WTC11 (cell line): ENCODE measurements at regions not wholly inside any gene's neighbourhood (a gene's known extent, or its start where the extent isn't known, plus 50 kb on each side); places are given as distances from the start of the nearest gene placed in this dataset.

Source experiments
- ATF2 ChIP-seq: sonication (generic); formaldehyde crosslinking; IDR thresholded peaks from 2 replicates; pipeline ENCODE4 v1.8.1; 2022; ENCODE audit warnings: low read depth, missing genetic modification reagents, borderline replicate concordance
- CTCF ChIP-seq: fragments of 200-600 bp; IDR thresholded peaks from 2 replicates; pipeline ENCODE4 v1.8.0; 2022; ENCODE audit warnings: antibody characterized with exemption
- JUN ChIP-seq: sonication (generic); formaldehyde crosslinking; IDR thresholded peaks from 2 replicates; pipeline ENCODE4 v1.8.0; 2023; ENCODE audit warnings: mild to moderate bottlenecking, missing genetic modification reagents
- ZNF263 ChIP-seq: sonication (generic); formaldehyde crosslinking; IDR thresholded peaks from 2 replicates; pipeline ENCODE4 v1.8.1; 2022; ENCODE audit warnings: low read depth, mild to moderate bottlenecking, moderate library complexity, missing genetic modification reagents
- ZNF423 ChIP-seq: fragments of 250-450 bp; sonication (Bioruptor Pico); IDR thresholded peaks from 2 replicates; pipeline ENCODE4 v2.1.2; 2022; ENCODE audit warnings: mild to moderate bottlenecking, moderate library complexity

GRCh38 chr13:104281910-104282309 lies 1215.7 kb upstream of the SLC10A2 start:
- TF ChIP-seq JUN (CRISPR knock-in tag), result no peak
- TF ChIP-seq ZNF423, result no peak
- TF ChIP-seq ATF2, result no peak
- no peak for TF ChIP-seq ZNF263 (CRISPR knock-in tag)
- TF ChIP-seq CTCF, result no peak
